ENCODE measurements at regions not wholly inside any gene's neighbourhood (a gene's known extent, or its start where the extent isn't known, plus 50 kb on each side); places are given as distances from the start of the nearest gene placed in this dataset.

- TF ChIP-seq, protein P1, sequence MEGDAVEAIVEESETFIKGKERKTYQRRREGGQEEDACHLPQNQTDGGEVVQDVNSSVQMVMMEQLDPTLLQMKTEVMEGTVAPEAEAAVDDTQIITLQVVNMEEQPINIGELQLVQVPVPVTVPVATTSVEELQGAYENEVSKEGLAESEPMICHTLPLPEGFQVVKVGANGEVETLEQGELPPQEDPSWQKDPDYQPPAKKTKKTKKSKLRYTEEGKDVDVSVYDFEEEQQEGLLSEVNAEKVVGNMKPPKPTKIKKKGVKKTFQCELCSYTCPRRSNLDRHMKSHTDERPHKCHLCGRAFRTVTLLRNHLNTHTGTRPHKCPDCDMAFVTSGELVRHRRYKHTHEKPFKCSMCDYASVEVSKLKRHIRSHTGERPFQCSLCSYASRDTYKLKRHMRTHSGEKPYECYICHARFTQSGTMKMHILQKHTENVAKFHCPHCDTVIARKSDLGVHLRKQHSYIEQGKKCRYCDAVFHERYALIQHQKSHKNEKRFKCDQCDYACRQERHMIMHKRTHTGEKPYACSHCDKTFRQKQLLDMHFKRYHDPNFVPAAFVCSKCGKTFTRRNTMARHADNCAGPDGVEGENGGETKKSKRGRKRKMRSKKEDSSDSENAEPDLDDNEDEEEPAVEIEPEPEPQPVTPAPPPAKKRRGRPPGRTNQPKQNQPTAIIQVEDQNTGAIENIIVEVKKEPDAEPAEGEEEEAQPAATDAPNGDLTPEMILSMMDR (conservative IDR thresholded peaks at IDR 0.05) = no peak
- Histone ChIP-seq H3K4ac (ENCODE audit: low read depth, low read length) (no peak overlapping the region), H2BK5ac (ENCODE audit: insufficient read length, low read length) (no peak overlapping the region), H4K8ac (replicated peaks; ENCODE audit: insufficient read length, low read depth, low read length) (no peak overlapping the region), H2BK20ac (ENCODE audit: low read depth, low read length, poor library complexity, severe bottlenecking) (no peak overlapping the region), H4K20me1 (ENCODE audit: control insufficient read depth, insufficient read depth, insufficient read length) (no peaks in the 10 kb centered on the region), H2BK12ac (ENCODE audit: insufficient read length, low read depth, low read length) (no peak overlapping the region), H4K5ac (ENCODE audit: insufficient read length, low read depth, low read length) (no peak overlapping the region), H3K4me2 (ENCODE audit: insufficient read depth, insufficient read length, low read length) (no peak overlapping the region), H2AK5ac (ENCODE audit: insufficient read length, low read length) (no peak overlapping the region), H3K27ac (ENCODE audit: insufficient read length, low read depth, low read length) (no peak overlapping the region), H2AFZ (ENCODE audit: low read length) (peak overlapping the region; percentile 45), H3T11ph (ENCODE audit: low read length) (no peak overlapping the region), H3K27me3 (ENCODE audit: insufficient read depth, low read length) (no peaks in the 10 kb centered on the region), H3K9me3 (ENCODE audit: control insufficient read depth, low read depth, low read length) (no peaks in the 10 kb centered on the region), H2BK15ac (ENCODE audit: low read depth, low read length) (no peak overlapping the region), H3K18ac (ENCODE audit: insufficient read length, low read depth, low read length) (no peak overlapping the region), H3K56ac (ENCODE audit: insufficient read length, low read depth, low read length) (no peak overlapping the region), H2BK120ac (ENCODE audit: low read depth, low read length, poor library complexity, severe bottlenecking) (no peak overlapping the region), H3K23ac (ENCODE audit: insufficient read length, low read depth, low read length) (no peak overlapping the region), H4K91ac (ENCODE audit: insufficient read length, low read depth, low read length) (no peak overlapping the region), H3K4me1 (ENCODE audit: insufficient read depth, low read length) (no peaks in the 10 kb centered on the region), H3K9ac (ENCODE audit: extremely low read depth, insufficient read length, low read length) (no peak overlapping the region), H3K14ac (ENCODE audit: insufficient read depth, low read length) (peak overlapping the region; percentile 72; the same call in 1 of the 2 replicates), H3K23me2 (ENCODE audit: insufficient read length, low read depth, low read length, poor library complexity, severe bottlenecking) (no peaks in the 10 kb centered on the region), H3K79me1 (ENCODE audit: insufficient read depth, low read depth, low read length, poor library complexity, severe bottlenecking) (no peaks in the 10 kb centered on the region), H3K79me2 (ENCODE audit: insufficient read depth, low read length) (no peaks in the 10 kb centered on the region)
- H3K4me1 Mint-ChIP-seq = peaks cover 8 to 14% of the 10 kb centered on the region in 2 experiments
- peak overlapping the region in 2 of 3 experiments; percentile 67 to 71; a peak in 3 of 7 replicates for H3K27ac Mint-ChIP-seq
- H3K36me3 Mint-ChIP-seq (ENCODE audit: insufficient read depth in 1 of 3, low read depth in 3 of 3) = peaks cover 4 to 16% (median 4%) of the 10 kb centered on the region in 3 experiments; a peak in 6 of 7 replicates
- DNase-seq = no peak
- H3K9me3 Mint-ChIP-seq = peaks cover 4 to 7% of the 10 kb centered on the region in 2 experiments; a peak in 3 of 5 replicates
- H3K27me3 Mint-ChIP-seq (ENCODE audit: low read depth) = peaks cover 1% of the 10 kb centered on the region
- no CpG with 5 or more reads among the region's 8 CpGs for WGBS (ENCODE audit: extremely low coverage, insufficient read length, low lambda C conversion rate)
- H3K4me3 Mint-ChIP-seq = no peak overlapping the region
Measured at GRCh38 chr16:79723583-79724168, 123.1 kb upstream of the MAF start.

Measured in H9 (cell line).